OCI-LY3 (cell line): ENCODE measurements at regions not wholly inside any gene's neighbourhood (a gene's known extent, or its start where the extent isn't known, plus 50 kb on each side); places are given as distances from the start of the nearest gene placed in this dataset.

ENCODE experiments used
- H2AFZ ChIP-seq: fragments of 200-600, 300-600 bp; shearing (Covaris generic); 2 replicates; pipeline ENCODE4 v1.6.0; 2014; ENCODE audit warnings: antibody characterized with exemption, low read depth, low read length
- H3K27ac ChIP-seq: fragments of 200-600, 300-600 bp; sonication (generic); 2 replicates; pipeline ENCODE4 v1.5.1; 2014; ENCODE audit warnings: mild to moderate bottlenecking, low read length, moderate library complexity, mixed read lengths
- H3K27me3 ChIP-seq: fragments of 200-600, 300-600 bp; sonication (generic); 2 replicates; pipeline ENCODE4 v1.6.1; 2014; ENCODE audit warnings: low read depth, low read length, mixed read lengths
- H3K36me3 ChIP-seq: fragments of 200-600, 300-600 bp; sonication (generic); replicated peaks from 2 replicates; pipeline ENCODE3; 2014; ENCODE audit warnings: low read depth, low read length, mixed read lengths
- H3K4me1 ChIP-seq: fragments of 300-600, 200-600 bp; sonication (generic); 2 replicates; pipeline ENCODE4 v1.6.1; 2014; ENCODE audit warnings: low read length, mixed read lengths
- H3K4me2 ChIP-seq: fragments of 200-600, 300-600 bp; sonication (generic); 2 replicates; pipeline ENCODE4 v1.6.1; 2014; ENCODE audit warnings: low read length, mixed read lengths
- H3K4me3 ChIP-seq: fragments of 300-600, 200-600 bp; sonication (generic); 2 replicates; pipeline ENCODE4 v1.5.1; 2014; ENCODE audit warnings: antibody characterized with exemption, mild to moderate bottlenecking, low read length, moderate library complexity
- H3K79me2 ChIP-seq: fragments of 300-600, 200-600 bp; shearing (Covaris generic); 2 replicates; pipeline ENCODE4 v1.6.1; 2014; ENCODE audit warnings: mild to moderate bottlenecking, low read length, mixed read lengths
- H3K9ac ChIP-seq: fragments of 300-600, 200-600 bp; shearing (Covaris generic); 2 replicates; pipeline ENCODE4 v1.6.0; 2014; ENCODE audit warnings: mild to moderate bottlenecking, low read length, moderate library complexity
- H3K9me3 ChIP-seq: fragments of 200-600, 300-600 bp; shearing (Covaris generic); 2 replicates; pipeline ENCODE4 v1.6.1; 2014; ENCODE audit warnings: low read length, mixed read lengths; ENCODE audit not compliant: insufficient read depth
- H4K20me1 ChIP-seq: fragments of 200-600, 300-600 bp; sonication (generic); 2 replicates; pipeline ENCODE4 v1.6.1; 2016; ENCODE audit warnings: low read length, mixed read lengths; ENCODE audit not compliant: insufficient read depth
- CTCF ChIP-seq: fragments of 200-600, 300-600 bp; sonication (generic); IDR thresholded peaks from 2 replicates; pipeline ENCODE4 v1.5.1; 2014; ENCODE audit warnings: antibody characterized with exemption, low read length, low read depth
- EZH2phosphoT487 ChIP-seq: fragments of 200-600 bp; shearing (Covaris generic); IDR thresholded peaks from 2 replicates; pipeline ENCODE4 v1.6.1; 2018; ENCODE audit warnings: antibody characterized with exemption, mixed run types, low read depth

- no peaks in the 10 kb centered on the region for H3K79me2 ChIP-seq
- no peak overlapping the region for H3K27ac ChIP-seq
- TF ChIP-seq CTCF, result no peak
- no peak for TF ChIP-seq EZH2phosphoT487
- no peak overlapping the region for H3K9ac ChIP-seq
- H3K4me3 ChIP-seq, result no peak overlapping the region
- H2AFZ ChIP-seq, result no peak overlapping the region
- H3K36me3 ChIP-seq, result no peaks in the 10 kb centered on the region
- H4K20me1 ChIP-seq, result no peaks in the 10 kb centered on the region
- no peaks in the 10 kb centered on the region for H3K27me3 ChIP-seq
- no peaks in the 10 kb centered on the region for H3K9me3 ChIP-seq
- no peaks in the 10 kb centered on the region for H3K4me1 ChIP-seq
- no peak overlapping the region for H3K4me2 ChIP-seq
Observed at GRCh38 chr6:170086639-170087420, 204.0 kb downstream of the DLL1 start.

- Histone ChIP-seq H2AFZ (no peak overlapping the region), H3K4me2 (no peak overlapping the region), H3K36me3 (no peaks in the 10 kb centered on the region), H4K20me1 (no peaks in the 10 kb centered on the region), H3K4me1 (no peaks in the 10 kb centered on the region), H3K9ac (no peak overlapping the region), H3K9me3 (no peaks in the 10 kb centered on the region), H3K4me3 (no peak overlapping the region), H3K27me3 (no peaks in the 10 kb centered on the region), H3K27ac (no peak overlapping the region), H3K79me2 (no peaks in the 10 kb centered on the region)
- no peak for TF ChIP-seq CTCF
Observed at GRCh38 chr6:170085475-170086401, 205.1 kb downstream of the DLL1 start.

- H3K36me3 ChIP-seq, result no peaks in the 10 kb centered on the region
- no peak overlapping the region for H3K4me3 ChIP-seq
- no peaks in the 10 kb centered on the region for H3K79me2 ChIP-seq
- no peak for TF ChIP-seq CTCF
- no peak for TF ChIP-seq EZH2phosphoT487
- H3K4me1 ChIP-seq, result no peaks in the 10 kb centered on the region
- H3K4me2 ChIP-seq, result no peak overlapping the region
- no peaks in the 10 kb centered on the region for H4K20me1 ChIP-seq
- no peak overlapping the region for H3K27ac ChIP-seq
- H3K27me3 ChIP-seq, result no peaks in the 10 kb centered on the region
- H3K9me3 ChIP-seq, result no peaks in the 10 kb centered on the region
- no peak overlapping the region for H3K9ac ChIP-seq
- no peak overlapping the region for H2AFZ ChIP-seq
Observed at GRCh38 chr6:170084166-170084730, 206.6 kb downstream of the DLL1 start.
